HG02943 (cell line): ENCODE measurements at regions not wholly inside any gene's neighbourhood (a gene's known extent, or its start where the extent isn't known, plus 50 kb on each side); places are given as distances from the start of the nearest gene placed in this dataset.

Experiments
- ATAC-seq: cut with Tn5 transposase; IDR thresholded peaks from one replicate; pipeline ENCODE4 v1.9.1; 2021; ENCODE audit warnings: mild to moderate bottlenecking, low read depth, moderate library complexity; ENCODE audit not compliant: unreplicated experiment

- ATAC-seq, result no peak
These were observed 73.4 kb downstream of the CPN2 start for GRCh38 chr3:194277786-194278130.

- ATAC-seq, result no peak
These were observed 72.8 kb downstream of the CPN2 start for GRCh38 chr3:194278186-194278845.

- ATAC-seq, result no peak
These were observed 72.0 kb downstream of the CPN2 start for GRCh38 chr3:194279101-194279500.

GRCh38 chr3:194279701-194280360, 71.3 kb downstream of the CPN2 start:
- ATAC-seq, result no peak

- no peak for ATAC-seq
These were observed 70.4 kb downstream of the CPN2 start for GRCh38 chr3:194280777-194281176.

- ATAC-seq, result no peak
These were observed 69.8 kb downstream of the CPN2 start for GRCh38 chr3:194281306-194281705.

GRCh38 chr3:194281766-194282165, 69.4 kb downstream of the CPN2 start:
- ATAC-seq, result no peak

GRCh38 chr3:194282436-194283122, 68.5 kb downstream of the CPN2 start:
- no peak for ATAC-seq

- no peak for ATAC-seq
These were observed 67.7 kb downstream of the CPN2 start for GRCh38 chr3:194283221-194284006.

GRCh38 chr3:194284351-194284750, 66.8 kb downstream of the CPN2 start:
- no peak for ATAC-seq

- ATAC-seq, result no peak
These were observed 65.9 kb downstream of the CPN2 start for GRCh38 chr3:194285024-194285849.

- ATAC-seq, result no peak
These were observed 65.3 kb downstream of the CPN2 start for GRCh38 chr3:194285850-194286197.

GRCh38 chr3:194286375-194287146, 64.6 kb downstream of the CPN2 start:
- no peak for ATAC-seq

- no peak for ATAC-seq
These were observed 63.8 kb downstream of the CPN2 start for GRCh38 chr3:194287374-194287773.

GRCh38 chr3:194287977-194288706, 63.0 kb downstream of the CPN2 start:
- ATAC-seq, result no peak
